HEK293T (cell line): ENCODE measurements at regions not wholly inside any gene's neighbourhood (a gene's known extent, or its start where the extent isn't known, plus 50 kb on each side); places are given as distances from the start of the nearest gene placed in this dataset.

ENCODE experiments used
- ARNT ChIP-seq: fragments of 450-650 bp; IDR thresholded peaks from 2 replicates; pipeline ENCODE4 v1.6.1; 2017; ENCODE audit warnings: mild to moderate bottlenecking
- CTBP1 ChIP-seq: fragments of 450-650 bp; IDR thresholded peaks from 2 replicates; pipeline ENCODE4 v1.6.1; 2016; ENCODE audit warnings: borderline replicate concordance
- ELF4 ChIP-seq: fragments of 450-650 bp; IDR thresholded peaks from 2 replicates; pipeline ENCODE4 v1.6.1; 2017; ENCODE audit warnings: antibody characterized with exemption
- FOXA1 ChIP-seq: fragments of 450-650 bp; IDR thresholded peaks from 2 replicates; pipeline ENCODE4 v1.6.1; 2016; ENCODE audit warnings: mild to moderate bottlenecking
- FOXK2 ChIP-seq: fragments of 450-650 bp; IDR thresholded peaks from 2 replicates; pipeline ENCODE4 v1.6.1; 2016; ENCODE audit warnings: mild to moderate bottlenecking
- FOXM1 ChIP-seq: fragments of 450-650 bp; IDR thresholded peaks from 2 replicates; pipeline ENCODE4 v1.6.1; 2017; ENCODE audit warnings: mild to moderate bottlenecking, borderline replicate concordance
- HDGF ChIP-seq: fragments of 450-650 bp; IDR thresholded peaks from 2 replicates; pipeline ENCODE4 v1.6.1; 2017; ENCODE audit warnings: antibody characterized with exemption, borderline replicate concordance
- L3MBTL2 ChIP-seq: fragments of 450-650 bp; conservative IDR thresholded peaks from 2 replicates; pipeline ENCODE4 v1.6.1; 2016; ENCODE audit warnings: mild to moderate bottlenecking
- NFRKB ChIP-seq: fragments of 450-650 bp; IDR thresholded peaks from 2 replicates; pipeline ENCODE4 v1.6.1; 2016; ENCODE audit warnings: mild to moderate bottlenecking, moderate library complexity
- SP1 ChIP-seq: fragments of 450-650 bp; IDR thresholded peaks from 2 replicates; pipeline ENCODE4 v1.6.1; 2017
- SUZ12 ChIP-seq: fragments of 450-650 bp; IDR thresholded peaks from 2 replicates; pipeline ENCODE4 v1.6.1; 2016; ENCODE audit warnings: mild to moderate bottlenecking
- TARDBP ChIP-seq: fragments of 450-650 bp; IDR thresholded peaks from 2 replicates; pipeline ENCODE4 v1.6.1; 2016
- ZNF384 ChIP-seq: fragments of 450-650 bp; IDR thresholded peaks from 2 replicates; pipeline ENCODE4 v1.6.1; 2016

DNA sequence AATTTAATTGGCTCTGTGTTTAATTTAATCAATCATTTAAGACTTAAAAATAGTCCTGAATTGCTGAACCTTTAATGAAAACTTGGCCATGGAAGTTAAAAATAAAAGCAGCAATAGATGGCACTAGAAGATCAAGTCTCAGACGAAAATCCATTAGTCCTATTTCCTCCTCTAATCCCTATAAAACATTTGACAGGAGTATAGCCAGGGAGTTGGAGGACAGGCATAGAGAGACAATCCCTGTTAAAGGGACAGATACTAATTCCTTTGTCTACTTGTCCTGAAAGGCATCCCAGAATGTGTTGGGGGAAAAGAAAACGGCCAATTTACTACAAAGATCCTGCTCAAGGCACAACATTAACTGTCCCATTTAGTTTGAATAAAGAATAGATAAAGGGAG, 276.3 kb upstream of the TACR3 start:
- TF ChIP-seq ZNF384 (no peak), ARNT (no peak), FOXK2 (no peak), FOXA1 (no peak), HDGF (no peak), SP1 (no peak), FOXM1 (no peak), NFRKB (no peak), SUZ12 (no peak), TARDBP (no peak), L3MBTL2 (no peak), ELF4 (no peak), CTBP1 (no peak)
